Fibroblast of the aortic adventitia (primary cell): ENCODE measurements at regions not wholly inside any gene's neighbourhood (a gene's known extent, or its start where the extent isn't known, plus 50 kb on each side); places are given as distances from the start of the nearest gene placed in this dataset.

ENCODE experiments used
- DNase-seq: peaks from one replicate; pipeline ENCODE4 v3.0.0-alpha.2; 2010; ENCODE audit warnings: low read depth
- H3K4me3 ChIP-seq: 2 replicates; pipeline ENCODE4 v1.5.1; 2011; ENCODE audit warnings: low read depth, mild to moderate bottlenecking, control low read depth, low read length, moderate library complexity
- TF ChIP-seq, protein P1 (sequence below): IDR thresholded peaks from 2 replicates; pipeline ENCODE4 v1.5.1; 2011; ENCODE audit warnings: mild to moderate bottlenecking, low read length, control low read depth, inconsistent platforms; ENCODE audit not compliant: insufficient read depth

DNA sequence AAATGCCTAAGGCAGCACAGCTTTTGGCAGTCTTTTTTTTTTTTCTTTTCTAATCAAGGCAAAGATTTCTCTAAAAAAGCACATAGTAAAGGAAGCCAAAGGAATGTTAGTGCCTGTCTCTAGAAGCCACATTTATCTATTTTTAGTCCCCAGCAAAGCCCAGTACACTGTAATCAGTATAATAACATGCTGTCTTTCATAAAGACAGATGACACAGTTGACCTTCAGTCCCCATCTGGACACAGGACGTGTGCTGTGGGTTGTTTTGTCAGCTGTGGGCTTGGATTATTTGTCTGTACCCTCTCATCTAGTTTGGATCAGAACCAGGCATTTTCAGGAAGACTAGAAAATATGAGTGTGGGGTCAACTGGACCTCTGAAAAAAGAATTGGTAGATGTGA is 110.4 kb upstream of the CTNNB1 start:
- TF ChIP-seq, protein P1, sequence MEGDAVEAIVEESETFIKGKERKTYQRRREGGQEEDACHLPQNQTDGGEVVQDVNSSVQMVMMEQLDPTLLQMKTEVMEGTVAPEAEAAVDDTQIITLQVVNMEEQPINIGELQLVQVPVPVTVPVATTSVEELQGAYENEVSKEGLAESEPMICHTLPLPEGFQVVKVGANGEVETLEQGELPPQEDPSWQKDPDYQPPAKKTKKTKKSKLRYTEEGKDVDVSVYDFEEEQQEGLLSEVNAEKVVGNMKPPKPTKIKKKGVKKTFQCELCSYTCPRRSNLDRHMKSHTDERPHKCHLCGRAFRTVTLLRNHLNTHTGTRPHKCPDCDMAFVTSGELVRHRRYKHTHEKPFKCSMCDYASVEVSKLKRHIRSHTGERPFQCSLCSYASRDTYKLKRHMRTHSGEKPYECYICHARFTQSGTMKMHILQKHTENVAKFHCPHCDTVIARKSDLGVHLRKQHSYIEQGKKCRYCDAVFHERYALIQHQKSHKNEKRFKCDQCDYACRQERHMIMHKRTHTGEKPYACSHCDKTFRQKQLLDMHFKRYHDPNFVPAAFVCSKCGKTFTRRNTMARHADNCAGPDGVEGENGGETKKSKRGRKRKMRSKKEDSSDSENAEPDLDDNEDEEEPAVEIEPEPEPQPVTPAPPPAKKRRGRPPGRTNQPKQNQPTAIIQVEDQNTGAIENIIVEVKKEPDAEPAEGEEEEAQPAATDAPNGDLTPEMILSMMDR = no peak
- no peak for DNase-seq
- no peak overlapping the region for H3K4me3 ChIP-seq

DNA sequence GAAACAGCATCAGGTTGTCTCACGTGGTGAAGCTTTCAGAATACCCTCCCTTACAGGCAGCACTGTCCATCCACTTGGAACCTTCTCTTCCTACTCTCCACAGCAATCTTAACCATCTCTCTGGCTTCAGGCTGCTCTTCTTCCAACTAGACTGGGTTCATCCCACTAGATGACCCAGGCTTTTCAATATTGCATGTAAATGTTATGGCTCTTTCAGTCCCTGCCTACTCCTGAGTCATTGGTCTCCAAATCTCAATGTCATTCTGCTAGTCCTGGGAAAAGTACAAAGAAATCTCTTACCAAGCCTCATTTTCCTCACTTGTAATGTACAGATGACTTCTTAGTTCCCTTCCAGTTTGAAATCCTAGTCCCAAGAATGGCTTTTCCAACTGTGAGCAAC is 109.7 kb upstream of the CTNNB1 start:
- no peak overlapping the region for H3K4me3 ChIP-seq
- TF ChIP-seq, protein P1 = no peak
- DNase-seq = no peak

DNA sequence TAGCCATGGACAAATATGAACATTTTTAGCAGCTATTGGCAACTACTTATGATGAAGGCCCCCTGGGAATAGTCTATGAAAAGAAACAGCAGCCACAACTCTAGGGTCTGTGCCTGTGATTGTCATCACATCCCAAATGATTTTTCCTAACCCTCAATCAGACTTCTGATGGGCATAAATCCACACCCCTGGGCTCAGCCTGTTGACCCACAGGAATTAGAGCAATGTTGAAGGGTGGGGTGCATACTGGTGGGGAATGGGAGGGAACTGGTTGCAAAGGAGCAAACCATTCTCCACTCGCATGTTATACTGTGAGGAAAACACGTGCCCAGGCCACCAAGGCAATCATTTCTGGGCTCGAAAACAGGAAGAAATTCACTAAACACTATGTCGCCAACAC is 106.5 kb upstream of the CTNNB1 start:
- no peak for DNase-seq
- H3K4me3 ChIP-seq = no peak overlapping the region

DNA sequence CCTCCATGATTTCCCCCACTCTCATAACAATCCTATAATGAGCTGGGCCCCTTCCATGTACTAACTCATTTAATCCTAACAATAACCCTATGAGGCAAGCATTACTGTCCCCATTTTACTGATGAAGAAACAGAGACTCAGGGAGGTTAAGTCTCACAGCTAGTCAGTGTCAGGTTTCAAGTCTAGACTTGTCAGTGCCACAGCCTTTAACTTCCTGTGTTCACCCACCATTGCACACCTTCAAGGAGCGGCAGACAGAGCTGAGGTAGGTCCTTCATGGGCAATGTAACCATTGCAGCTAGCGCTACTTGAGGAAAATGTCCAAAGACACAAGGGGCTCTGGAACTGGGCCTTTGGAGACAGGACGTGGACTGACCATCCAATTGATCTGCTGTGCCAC is 105.8 kb upstream of the CTNNB1 start:
- no peak overlapping the region for H3K4me3 ChIP-seq
- TF ChIP-seq, protein P1 = no peak
- no peak for DNase-seq

More for the DNA sequence above, 106.5 kb upstream of the CTNNB1 start:
- TF ChIP-seq, protein P1 = no peak

DNA sequence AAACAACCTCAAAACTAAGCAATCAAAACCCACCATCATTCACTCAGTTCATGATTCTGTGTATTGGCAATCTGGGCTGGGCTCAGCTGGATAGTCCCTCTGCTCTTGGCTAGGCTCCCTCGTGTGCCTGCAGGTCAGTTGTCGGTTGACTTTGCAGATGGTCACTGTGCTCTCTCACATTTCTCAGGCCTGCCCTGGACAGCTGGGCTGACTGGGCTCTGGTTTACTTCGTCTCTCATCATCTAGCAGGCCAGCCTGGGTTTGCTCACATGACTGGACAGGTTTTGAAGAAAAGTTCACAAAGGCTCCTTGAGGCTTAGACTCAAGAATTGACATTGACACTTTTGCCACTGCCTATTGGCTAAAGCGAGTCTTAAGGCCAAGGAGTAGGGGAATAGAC is 105.0 kb upstream of the CTNNB1 start:
- TF ChIP-seq, protein P1 = no peak
- no peak overlapping the region for H3K4me3 ChIP-seq
- no peak for DNase-seq

DNA sequence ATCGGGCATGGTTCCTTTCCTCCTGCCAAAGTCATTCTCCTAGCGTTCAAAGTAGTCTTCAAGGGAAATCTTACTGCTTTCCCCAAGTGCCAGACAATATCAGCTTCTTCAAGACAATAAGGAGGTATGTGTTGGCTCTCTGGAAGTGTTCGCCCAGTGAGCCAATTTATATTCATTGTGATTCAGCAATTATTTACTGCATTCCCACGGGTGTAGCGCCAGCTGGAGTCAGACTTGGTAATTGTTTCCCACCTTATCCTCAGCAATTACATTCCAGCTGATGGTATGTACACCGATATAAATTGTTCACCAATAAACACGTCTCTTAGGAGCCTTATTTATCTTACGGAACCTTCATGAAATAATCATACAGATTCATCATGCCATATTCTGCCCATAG is 103.6 kb upstream of the CTNNB1 start:
- TF ChIP-seq, protein P1 = no peak
- DNase-seq = no peak
- no peak overlapping the region for H3K4me3 ChIP-seq

DNA sequence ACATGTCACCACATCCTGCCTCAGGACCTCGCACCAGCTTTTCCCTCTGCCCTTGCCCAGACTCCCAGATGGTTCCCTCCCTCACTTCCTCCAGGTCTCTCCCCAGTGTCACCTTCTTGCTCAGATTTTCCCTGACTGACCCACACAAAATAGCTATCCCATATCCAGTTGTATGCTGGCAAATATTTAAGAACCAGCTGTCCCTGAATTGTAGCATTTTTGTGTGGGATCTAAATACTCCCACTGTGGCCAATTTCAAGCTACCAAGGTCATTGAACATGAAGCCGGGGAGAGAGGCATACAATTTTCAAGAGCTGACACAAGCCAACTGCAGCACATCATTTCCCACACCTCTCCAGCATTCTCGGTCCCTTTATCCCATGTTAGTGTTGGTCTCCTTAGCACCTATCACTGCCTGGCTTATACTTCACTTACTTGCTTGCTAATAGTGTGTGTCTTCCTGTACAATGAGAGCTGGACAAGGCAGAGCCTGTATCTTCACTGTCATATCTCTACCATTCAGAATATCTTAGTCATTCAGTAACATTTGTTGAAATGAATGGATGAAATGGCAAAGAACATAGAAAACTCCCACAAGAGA is 101.3 kb upstream of the CTNNB1 start:
- DNase-seq = no peak
- no peak overlapping the region for H3K4me3 ChIP-seq
- TF ChIP-seq, protein P1 = no peak
